ENCODE measurements at regions not wholly inside any gene's neighbourhood (a gene's known extent, or its start where the extent isn't known, plus 50 kb on each side); places are given as distances from the start of the nearest gene placed in this dataset.

DNA sequence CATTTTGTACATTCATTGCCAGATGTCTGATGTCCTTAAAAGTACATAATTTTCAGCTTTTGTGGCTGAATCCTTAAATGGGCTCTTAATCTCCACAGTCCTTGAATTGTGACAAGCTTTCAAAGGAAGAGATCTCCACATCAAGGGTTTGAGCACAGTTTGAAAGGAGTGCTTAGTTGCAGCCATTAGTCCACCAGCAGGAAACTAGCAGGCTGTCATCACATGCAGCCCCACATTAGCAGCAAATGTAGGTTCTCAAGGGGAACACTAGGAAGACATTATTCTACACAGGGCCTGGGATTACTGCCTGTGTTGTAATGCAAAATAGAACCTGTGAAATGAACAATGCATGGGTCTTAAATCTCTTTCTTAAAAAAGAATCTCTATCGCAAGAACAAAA is 173.2 kb downstream of the CBLL2 start:
- no peak overlapping the region for H3K27ac Mint-ChIP-seq
- ChIA-PET POLR2A (no interaction called here), CTCF (no interaction called here)
- ATAC-seq = no peak
- H3K36me3 Mint-ChIP-seq (ENCODE audit: low read depth) = no peaks in the 10 kb centered on the region
- peaks cover 3% of the 10 kb centered on the region for H3K9me3 Mint-ChIP-seq
- no peak overlapping the region for H3K4me3 Mint-ChIP-seq
- no peaks in the 10 kb centered on the region for H3K4me1 Mint-ChIP-seq (ENCODE audit: low read depth)
- TF ChIP-seq, protein P1, sequence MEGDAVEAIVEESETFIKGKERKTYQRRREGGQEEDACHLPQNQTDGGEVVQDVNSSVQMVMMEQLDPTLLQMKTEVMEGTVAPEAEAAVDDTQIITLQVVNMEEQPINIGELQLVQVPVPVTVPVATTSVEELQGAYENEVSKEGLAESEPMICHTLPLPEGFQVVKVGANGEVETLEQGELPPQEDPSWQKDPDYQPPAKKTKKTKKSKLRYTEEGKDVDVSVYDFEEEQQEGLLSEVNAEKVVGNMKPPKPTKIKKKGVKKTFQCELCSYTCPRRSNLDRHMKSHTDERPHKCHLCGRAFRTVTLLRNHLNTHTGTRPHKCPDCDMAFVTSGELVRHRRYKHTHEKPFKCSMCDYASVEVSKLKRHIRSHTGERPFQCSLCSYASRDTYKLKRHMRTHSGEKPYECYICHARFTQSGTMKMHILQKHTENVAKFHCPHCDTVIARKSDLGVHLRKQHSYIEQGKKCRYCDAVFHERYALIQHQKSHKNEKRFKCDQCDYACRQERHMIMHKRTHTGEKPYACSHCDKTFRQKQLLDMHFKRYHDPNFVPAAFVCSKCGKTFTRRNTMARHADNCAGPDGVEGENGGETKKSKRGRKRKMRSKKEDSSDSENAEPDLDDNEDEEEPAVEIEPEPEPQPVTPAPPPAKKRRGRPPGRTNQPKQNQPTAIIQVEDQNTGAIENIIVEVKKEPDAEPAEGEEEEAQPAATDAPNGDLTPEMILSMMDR (IDR thresholded peaks at IDR 0.05) = no peak
- no peaks in the 10 kb centered on the region for H3K27me3 Mint-ChIP-seq
- no peak for DNase-seq
- intact Hi-C loops (cut with micrococcal nuclease) = no loop called here

DNA sequence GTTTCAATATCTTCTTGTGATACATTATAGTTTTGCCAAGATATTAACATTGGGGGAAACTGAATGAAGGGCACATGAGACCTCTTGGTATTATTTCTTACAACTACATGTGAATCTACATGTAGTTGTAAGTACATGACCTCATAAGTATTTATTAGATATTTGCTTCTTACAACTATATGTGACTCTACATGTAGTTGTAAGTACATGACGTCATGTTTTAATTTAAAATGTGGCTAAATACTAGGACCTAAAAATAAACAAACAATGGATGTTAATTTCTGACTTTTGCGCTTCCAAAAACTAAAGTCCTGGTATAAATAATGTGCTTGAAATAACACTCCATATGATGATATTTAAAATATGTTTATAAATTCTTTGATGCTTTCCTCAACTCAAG is 190.2 kb downstream of the CBLL2 start:
- intact Hi-C loops (cut with micrococcal nuclease) = no loop called here
- Mint-ChIP-seq H3K4me1 (ENCODE audit: low read depth) (no peaks in the 10 kb centered on the region), H3K4me3 (no peak overlapping the region), H3K27me3 (no peaks in the 10 kb centered on the region), H3K27ac (no peak overlapping the region), H3K36me3 (ENCODE audit: low read depth) (no peaks in the 10 kb centered on the region), H3K9me3 (no peaks in the 10 kb centered on the region)
- DNase-seq (no peak), ATAC-seq (no peak)
- TF ChIP-seq, protein P1 (IDR thresholded peaks at IDR 0.05) = no peak
- POLR2A ChIA-PET = no interaction called here
- CTCF ChIA-PET = no interaction called here

DNA sequence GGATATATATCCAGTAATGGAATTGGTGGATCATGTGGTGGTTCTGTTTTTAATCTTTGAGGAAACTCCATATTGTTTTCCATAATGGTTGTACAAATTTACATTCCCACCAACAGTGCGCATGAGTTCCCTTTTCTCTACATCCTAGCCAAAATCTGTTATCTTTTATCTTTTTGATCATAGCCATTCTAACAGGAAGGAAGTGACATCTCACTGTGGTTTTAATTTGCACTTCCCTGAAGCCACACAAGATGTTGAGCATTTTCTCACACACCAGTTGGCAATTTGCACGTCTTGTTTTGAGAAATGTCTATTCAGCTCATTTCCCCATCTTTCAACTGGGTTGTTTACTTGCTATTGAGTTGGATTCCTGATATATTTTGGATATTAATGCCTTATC is 194.9 kb downstream of the CBLL2 start:
- POLR2A ChIA-PET = no interaction called here
- no peak for DNase-seq
- no peaks in the 10 kb centered on the region for H3K27me3 Mint-ChIP-seq
- CTCF ChIA-PET = no interaction called here
- no peak overlapping the region for H3K27ac Mint-ChIP-seq
- H3K36me3 Mint-ChIP-seq (ENCODE audit: low read depth) = no peaks in the 10 kb centered on the region
- H3K9me3 Mint-ChIP-seq = no peaks in the 10 kb centered on the region
- H3K4me1 Mint-ChIP-seq (ENCODE audit: low read depth) = no peaks in the 10 kb centered on the region
- no peak overlapping the region for H3K4me3 Mint-ChIP-seq
- intact Hi-C loops (cut with micrococcal nuclease) = no loop called here
- TF ChIP-seq, protein P1 (IDR thresholded peaks at IDR 0.05) = no peak
- ATAC-seq = no peak

DNA sequence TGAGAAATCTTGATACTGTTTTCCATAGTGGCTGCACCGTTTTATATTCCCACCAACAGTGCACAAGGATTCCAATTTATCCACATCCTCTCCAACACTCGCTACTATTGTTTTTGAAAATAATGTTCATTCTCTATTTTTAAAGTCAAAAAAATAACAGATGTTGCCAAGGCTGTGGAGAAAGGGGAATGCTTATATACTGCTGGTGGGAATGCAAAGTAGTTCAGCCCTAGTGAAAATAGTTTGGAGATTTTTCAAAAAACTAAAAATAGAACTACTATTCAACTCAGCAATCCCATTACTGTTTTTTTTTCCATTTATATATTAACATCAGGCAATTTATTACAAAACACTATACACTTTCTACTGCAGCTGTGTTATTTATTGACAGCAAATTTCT is 208.7 kb downstream of the CBLL2 start:
- ATAC-seq = no peak
- H3K4me1 Mint-ChIP-seq (ENCODE audit: low read depth) = no peaks in the 10 kb centered on the region
- no peaks in the 10 kb centered on the region for H3K36me3 Mint-ChIP-seq (ENCODE audit: low read depth)
- no peak overlapping the region for H3K4me3 Mint-ChIP-seq
- ChIA-PET CTCF (no interaction called here), POLR2A (no interaction called here)
- H3K9me3 Mint-ChIP-seq = no peaks in the 10 kb centered on the region
- no peak overlapping the region for H3K27ac Mint-ChIP-seq
- DNase-seq = no peak
- TF ChIP-seq, protein P1 (IDR thresholded peaks at IDR 0.05) = no peak
- H3K27me3 Mint-ChIP-seq = no peaks in the 10 kb centered on the region
- intact Hi-C loops (cut with micrococcal nuclease) = no loop called here

DNA sequence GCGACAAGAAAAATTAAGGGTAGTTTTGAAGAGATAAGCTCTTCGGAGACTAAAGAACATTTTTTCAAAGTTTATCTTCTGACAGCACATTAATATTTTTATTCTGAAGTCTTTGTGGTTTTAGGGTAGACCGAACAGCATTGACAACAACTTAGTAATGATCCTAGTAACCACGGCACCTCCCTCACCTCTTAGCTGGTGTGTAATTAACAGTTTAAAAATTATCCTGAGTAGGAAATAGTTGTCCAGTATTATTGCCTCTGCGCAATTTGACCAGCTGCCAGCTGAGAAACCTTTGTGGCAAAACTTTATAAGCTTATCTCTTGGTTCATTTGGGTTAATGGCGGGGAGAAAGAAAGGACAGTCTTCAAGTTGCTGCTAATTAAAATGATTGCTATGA is 213.6 kb downstream of the CBLL2 start:
- H3K4me3 Mint-ChIP-seq = no peak overlapping the region
- CTCF ChIA-PET = no interaction called here
- no peaks in the 10 kb centered on the region for H3K4me1 Mint-ChIP-seq (ENCODE audit: low read depth)
- DNase-seq (no peak), ATAC-seq (no peak)
- no peaks in the 10 kb centered on the region for H3K9me3 Mint-ChIP-seq
- POLR2A ChIA-PET = no interaction called here
- intact Hi-C loops (cut with micrococcal nuclease) = no loop called here
- H3K27me3 Mint-ChIP-seq = no peaks in the 10 kb centered on the region
- no peak overlapping the region for H3K27ac Mint-ChIP-seq
- TF ChIP-seq, protein P1 (IDR thresholded peaks at IDR 0.05) = no peak
- no peaks in the 10 kb centered on the region for H3K36me3 Mint-ChIP-seq (ENCODE audit: low read depth)
